CD4-positive, alpha-beta T cell treated with Interferon gamma for 1 hour (primary cell): ENCODE measurements at regions not wholly inside any gene's neighbourhood (a gene's known extent, or its start where the extent isn't known, plus 50 kb on each side); places are given as distances from the start of the nearest gene placed in this dataset.

Experiments
- DNase-seq: peaks from one replicate; pipeline ENCODE4 v3.0.0-alpha.2; 2020

DNA sequence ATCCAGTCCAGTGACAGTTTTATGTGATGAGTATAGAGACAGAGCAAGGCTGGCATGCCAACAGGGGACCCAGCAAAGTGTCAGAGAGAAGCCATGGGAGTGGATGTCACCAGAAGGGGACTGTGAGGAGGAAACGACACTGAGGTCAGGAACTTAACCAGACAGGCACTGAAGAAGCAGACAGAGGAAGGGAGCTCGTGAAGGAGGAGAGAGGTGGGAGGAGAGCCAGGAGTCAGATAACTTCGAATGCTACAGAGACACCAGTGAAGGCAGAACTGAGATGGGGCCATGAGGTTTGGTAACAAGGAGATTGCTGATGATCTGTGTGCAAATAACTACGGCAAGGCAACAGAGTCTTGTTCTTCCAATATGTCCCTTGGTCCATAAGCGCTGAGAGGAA lies 211.1 kb upstream of the FOXA2 start:
- no peak for DNase-seq

DNA sequence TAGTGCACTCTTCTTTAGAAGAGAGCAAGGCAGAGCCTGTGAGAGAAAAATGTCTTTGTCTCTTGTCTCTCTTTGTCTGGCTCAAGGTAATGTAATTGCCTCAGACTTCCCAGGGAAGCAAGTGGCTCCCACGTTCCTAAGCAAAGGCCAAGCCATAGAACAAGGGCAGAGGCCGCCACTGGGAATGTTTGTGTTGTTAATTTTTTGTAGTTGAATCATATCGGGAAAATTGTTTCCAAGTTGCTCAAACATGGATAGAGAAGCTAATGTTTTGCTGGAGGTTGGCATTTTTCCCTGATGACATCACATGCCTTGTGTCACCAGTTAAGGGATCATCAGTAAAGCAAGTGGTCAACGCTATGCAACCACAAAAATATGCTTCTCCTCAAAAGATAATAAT lies 211.5 kb upstream of the FOXA2 start:
- DNase-seq: no peak

- no peak for DNase-seq
Observed at GRCh38 chr20:22796469-22797077, 212.2 kb upstream of the FOXA2 start.

- no peak for DNase-seq
Observed at GRCh38 chr20:22797103-22797502, 212.7 kb upstream of the FOXA2 start.

GRCh38 chr20:22799687-22800086 lies 215.3 kb upstream of the FOXA2 start:
- no peak for DNase-seq

GRCh38 chr20:22800129-22800528 lies 215.8 kb upstream of the FOXA2 start:
- DNase-seq: no peak

DNA sequence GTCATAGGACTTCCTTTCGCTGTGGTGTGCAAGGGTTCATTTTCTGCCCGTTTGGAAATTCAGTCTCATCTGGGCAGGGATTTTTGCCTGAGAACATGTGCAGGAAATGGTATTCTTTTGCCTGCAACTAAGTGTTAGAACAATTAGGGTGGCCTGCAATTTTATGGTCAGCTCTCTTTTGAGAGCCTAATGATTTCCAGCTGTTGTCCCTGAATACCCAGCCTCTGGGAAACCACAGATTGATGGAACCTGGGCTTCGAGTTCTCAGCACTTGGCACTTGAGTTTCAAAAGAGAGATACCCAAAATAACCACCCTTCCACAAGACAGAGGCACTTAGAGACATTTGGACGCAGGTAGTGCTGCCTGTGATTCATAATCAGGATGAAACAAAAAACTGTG lies 217.2 kb upstream of the FOXA2 start:
- DNase-seq: no peak

- DNase-seq: no peak
Observed at GRCh38 chr20:22802296-22802695, 217.9 kb upstream of the FOXA2 start.

DNA sequence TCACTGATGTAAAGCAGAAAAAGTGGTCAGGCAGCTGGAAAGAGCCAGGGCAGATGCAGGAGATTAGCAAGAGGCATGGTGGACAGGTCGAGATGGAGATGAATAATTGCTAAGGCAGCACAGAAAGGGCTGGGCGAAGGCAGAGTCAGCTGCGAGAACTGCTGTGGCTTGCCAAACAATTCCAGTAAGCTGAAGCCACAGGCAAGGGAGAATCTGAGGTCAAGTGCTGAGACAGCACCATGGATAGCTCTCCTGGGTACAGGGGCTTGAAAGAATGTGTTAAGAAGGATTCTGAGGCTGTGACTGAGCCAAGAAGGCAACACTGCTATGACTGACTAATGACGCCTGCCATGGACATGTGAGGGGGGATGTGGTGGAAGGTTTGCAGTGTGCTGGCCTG lies 220.8 kb upstream of the FOXA2 start:
- no peak for DNase-seq

- no peak for DNase-seq
Observed at GRCh38 chr20:22805996-22806395, 221.6 kb upstream of the FOXA2 start.

DNA sequence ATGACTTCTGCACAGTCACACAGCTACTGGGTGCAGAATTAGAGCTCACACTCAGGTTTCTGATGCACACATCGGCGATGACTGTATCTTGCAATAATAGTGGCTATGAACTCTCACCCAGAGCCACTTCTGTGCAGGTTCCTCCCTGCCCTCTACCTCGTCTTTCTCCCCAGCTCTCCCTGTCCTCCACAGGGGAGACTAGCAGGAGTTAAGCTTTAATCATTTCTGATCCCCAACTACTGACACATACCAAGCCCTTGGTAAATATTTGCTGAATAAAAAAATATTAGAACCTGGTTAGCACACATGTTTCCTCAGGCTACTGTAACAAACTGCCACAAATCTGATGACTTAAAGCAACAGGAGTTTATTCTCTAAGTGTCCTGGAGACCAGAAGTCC lies 222.7 kb upstream of the FOXA2 start:
- no peak for DNase-seq

DNA sequence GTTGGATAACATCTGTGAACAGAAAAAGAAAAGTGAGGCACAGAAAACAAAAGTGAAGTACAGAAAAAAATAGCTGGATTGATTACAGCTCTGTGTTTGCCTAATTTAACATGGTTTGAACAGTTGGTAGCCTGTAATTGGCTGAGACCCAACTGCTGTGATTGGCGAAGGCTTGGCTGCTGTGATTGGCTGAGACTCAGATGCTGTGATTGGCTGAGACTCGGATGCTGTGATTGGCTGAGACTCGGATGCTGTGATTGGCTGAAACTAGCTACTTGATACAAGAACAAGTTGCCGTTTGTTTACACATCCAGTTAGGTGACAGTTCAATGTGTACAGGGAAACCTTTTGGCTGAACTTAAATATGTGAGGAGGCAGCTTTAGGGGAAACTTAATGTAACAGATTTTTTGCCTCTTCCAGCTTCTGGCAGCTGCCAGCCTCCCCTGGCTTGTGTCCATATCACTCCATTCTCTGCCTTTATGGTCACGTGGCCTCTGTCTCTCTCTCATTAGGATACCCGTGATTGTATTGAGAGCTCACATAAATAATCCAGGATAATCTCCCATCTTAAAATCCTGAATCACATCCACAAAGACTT lies 223.4 kb upstream of the FOXA2 start:
- DNase-seq: no peak

DNA sequence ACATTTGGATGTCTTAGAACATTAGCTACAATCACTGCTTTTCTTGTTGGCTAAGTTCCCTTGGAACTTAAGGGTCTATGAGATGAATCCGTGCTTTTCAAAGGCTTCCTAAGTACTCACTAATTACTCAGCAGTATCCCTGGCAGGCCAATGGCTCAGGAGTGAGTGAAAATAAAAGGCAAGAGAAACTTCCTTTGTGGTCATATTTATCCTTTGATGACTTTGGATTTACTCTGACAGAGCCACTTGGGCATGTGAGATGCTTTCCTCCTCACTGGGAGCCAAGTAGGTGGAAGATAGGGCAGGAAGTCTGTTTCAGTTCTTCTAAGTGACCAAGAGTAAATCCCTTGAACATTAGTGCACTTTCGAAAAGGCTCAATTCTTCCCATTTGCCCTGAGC lies 224.3 kb upstream of the FOXA2 start:
- DNase-seq: no peak

DNA sequence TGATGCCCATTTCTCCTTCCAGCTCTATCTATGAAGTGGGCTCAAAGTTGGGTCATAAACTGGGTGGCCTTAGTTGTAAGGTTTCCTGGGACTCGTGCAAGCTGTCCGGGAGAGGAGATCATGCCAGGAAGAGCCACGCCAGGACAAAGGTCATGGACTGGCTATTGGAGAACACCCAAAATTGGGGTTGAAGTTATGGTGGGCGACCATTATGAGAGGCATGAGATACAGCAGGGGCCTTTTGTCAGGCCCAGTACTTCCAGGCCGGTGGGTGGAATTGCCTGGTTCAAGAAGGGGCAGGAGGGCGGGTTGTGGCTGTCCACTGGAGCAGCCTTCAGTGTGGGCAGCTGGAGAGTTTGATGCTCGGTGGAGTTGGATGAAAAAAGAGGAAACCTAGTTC lies 225.1 kb upstream of the SSTR4 start:
- DNase-seq: no peak

DNA sequence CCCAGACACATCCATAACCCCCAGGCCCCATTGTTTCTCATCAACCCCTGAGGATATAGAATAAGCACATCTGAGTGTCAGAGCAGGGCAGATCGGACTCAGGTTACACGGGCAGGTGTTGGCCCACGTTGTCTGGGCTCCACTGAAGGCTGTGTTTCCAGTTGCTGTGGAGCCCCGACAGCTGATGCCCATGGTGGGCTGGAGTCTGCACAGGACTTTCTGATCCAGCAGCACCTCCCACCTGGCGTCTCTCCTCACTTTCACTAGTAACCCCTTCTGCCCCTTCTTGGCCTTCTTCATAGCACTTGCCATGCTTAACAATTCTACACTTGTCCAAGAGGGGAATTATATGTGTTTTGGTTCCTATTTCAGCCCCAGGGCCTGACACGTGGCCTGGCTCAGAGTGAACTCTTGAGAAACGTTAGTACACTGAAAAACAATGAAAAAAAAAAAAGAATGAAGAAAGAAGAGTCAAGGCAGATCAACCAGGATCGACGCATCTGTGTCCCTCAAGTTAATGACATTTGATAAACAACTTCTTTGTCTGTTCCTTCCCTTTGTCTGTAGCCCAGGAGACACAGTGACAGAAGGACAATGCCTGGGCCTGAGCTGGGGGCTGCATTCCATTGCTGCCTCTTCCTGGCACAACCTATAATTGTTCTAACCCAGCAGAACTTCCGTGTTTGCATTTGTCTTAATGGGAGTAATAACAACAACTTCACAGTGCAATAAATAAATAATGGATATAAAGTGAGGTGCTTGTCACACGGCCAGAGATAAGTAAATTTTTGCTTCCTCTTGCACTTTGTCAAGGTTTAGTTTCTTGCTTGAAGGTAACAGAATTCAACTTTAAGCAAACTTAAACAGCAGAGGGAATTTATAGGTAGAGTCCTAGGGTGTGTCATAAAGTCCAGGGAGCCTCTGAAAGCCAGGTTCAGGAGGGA lies 224.2 kb upstream of the SSTR4 start:
- DNase-seq: no peak

- no peak for DNase-seq
Observed at GRCh38 chr20:22814471-22815205, 220.5 kb upstream of the SSTR4 start.

- DNase-seq: no peak
Observed at GRCh38 chr20:22815206-22815551, 219.9 kb upstream of the SSTR4 start.

DNA sequence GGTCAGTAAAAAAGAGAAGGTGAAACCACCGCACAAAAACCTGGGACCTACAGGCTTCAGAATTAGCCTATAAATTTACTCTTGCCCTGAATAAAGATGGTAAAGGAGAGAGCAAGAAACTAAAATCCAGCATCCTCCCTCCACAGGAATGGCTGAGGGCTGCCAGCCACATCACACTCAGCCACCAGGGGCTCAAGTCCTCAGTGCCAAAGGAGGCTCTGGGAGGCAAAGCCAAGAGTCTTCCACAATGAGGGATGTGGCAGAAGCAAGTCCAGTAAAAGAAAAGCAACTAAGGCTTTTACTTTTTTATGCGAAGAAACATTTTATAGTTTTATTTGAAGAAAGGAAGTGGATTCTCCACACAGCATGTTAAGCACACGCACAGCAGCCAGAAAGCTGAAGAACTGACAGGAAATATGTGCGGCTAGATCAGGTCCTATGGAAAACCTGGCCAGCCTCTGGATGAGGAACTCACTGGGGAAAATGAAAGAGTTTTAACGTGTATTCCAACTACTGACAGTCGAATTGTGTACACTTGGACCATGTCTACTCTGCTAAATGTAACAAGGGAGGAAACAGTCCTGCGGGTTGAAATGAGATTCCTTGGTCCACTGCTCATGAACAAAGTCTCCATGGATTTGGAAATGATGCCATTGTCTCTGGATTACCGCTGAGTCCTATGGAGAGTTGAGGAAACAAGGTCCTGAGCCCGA lies 219.4 kb upstream of the SSTR4 start:
- DNase-seq: no peak

GRCh38 chr20:22818636-22819035 lies 216.5 kb upstream of the SSTR4 start:
- DNase-seq: no peak

GRCh38 chr20:22819112-22819511 lies 216.0 kb upstream of the SSTR4 start:
- DNase-seq: no peak

DNA sequence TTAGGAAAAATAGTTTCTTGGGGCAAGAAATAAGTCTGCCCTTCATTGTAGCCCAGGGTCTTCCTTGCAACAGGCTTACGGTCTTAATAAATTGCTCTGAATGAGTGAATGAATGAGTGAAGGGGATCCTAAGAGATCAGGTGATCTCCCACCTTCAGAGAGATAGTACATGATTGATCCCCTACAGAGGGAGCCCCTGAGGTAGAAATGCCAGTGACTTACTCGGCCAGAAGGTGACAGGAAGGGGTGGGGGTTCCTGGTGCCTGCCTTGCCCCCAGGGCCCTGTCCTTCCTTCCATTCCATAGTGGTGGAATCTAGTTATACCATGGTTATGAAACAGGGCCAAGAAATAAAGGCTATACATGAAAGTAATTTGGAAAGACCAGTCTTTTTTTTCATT lies 215.3 kb upstream of the SSTR4 start:
- no peak for DNase-seq

DNA sequence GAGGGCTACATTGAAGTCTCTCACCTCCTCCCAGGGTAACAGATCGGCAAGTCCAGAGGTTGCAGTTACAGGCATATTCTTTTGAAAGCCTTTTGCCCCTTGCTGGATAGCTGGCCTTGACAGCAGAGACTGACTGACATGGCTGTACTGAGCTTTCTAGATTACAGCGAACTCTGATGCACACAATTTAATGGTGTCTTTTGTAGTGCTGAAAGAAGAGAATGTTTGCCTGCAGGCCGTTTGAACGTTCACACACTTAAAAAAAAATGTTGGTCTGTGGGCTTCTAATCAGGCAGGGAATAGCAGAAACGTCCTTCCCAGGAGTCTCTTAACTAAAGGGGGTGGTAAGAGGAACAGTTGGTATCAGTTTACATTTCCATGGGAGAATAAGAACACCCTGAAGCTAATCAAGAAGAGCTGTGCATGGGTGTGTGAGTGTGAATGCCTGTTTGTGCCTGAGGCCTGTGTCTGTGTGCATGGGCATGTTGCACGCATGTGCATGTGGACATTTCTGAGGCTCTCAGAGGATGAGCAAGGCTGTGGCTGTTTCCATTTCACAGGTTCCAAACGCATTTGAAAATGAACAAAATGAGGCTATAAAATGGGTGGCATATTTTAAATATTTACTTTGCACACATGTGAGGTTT lies 213.9 kb upstream of the SSTR4 start:
- DNase-seq: no peak
